ENCODE measurements at regions not wholly inside any gene's neighbourhood (a gene's known extent, or its start where the extent isn't known, plus 50 kb on each side); places are given as distances from the start of the nearest gene placed in this dataset.
"Not testable (repeated sequence)": the region's sequence is repeated elsewhere in the genome, so short reads cannot be mapped to it uniquely, and the experiment has no call there.

- H3K4me3 ChIP-seq (ENCODE audit: insufficient read depth, low read depth, low read length), result no peak overlapping the region
- Mint-ChIP-seq H3K9me3 (ENCODE audit: unreplicated experiment) (peaks cover 3% of the 10 kb centered on the region), H3K4me1 (ENCODE audit: low read depth, unreplicated experiment) (peaks cover 8% of the 10 kb centered on the region), H3K27ac (ENCODE audit: unreplicated experiment) (no peak overlapping the region), H3K4me3 (ENCODE audit: unreplicated experiment) (no peak overlapping the region), H3K36me3 (ENCODE audit: low read depth, unreplicated experiment) (no peaks in the 10 kb centered on the region), H3K27me3 (ENCODE audit: low read depth, unreplicated experiment) (peaks cover 2% of the 10 kb centered on the region)
- no peak overlapping the region for H2AFZ ChIP-seq (ENCODE audit: low read depth, low read length)
- TF ChIP-seq EZH2 (IDR thresholded peaks at IDR 0.05; ENCODE audit: insufficient read depth, low read length) (no peak), CTCF (IDR thresholded peaks at IDR 0.05; ENCODE audit: insufficient read depth, low read depth, low read length) (no peak)
- FAIRE-seq (no peak), DNase-seq (ENCODE audit: low read depth) (no peak)
- H3K27ac ChIP-seq (ENCODE audit: low read depth, low read length), result no peak overlapping the region
- no peak overlapping the region for H3K4me2 ChIP-seq (ENCODE audit: low read length)
- no peaks in the 10 kb centered on the region for H4K20me1 ChIP-seq (ENCODE audit: insufficient read depth, low read length)
- no peaks in the 10 kb centered on the region for H3K27me3 ChIP-seq (ENCODE audit: insufficient read depth, low read length)
- no peaks in the 10 kb centered on the region for H3K4me1 ChIP-seq (ENCODE audit: insufficient read depth, low read length)
- H3K9ac ChIP-seq (ENCODE audit: low read length), result no peak overlapping the region
- no peaks in the 10 kb centered on the region for H3K36me3 ChIP-seq (ENCODE audit: insufficient read depth, low read length)
- H3K9me3 ChIP-seq (ENCODE audit: insufficient read depth, low read depth, low read length), result no peaks in the 10 kb centered on the region
- H3K79me2 ChIP-seq (ENCODE audit: insufficient read depth, low read length), result no peaks in the 10 kb centered on the region
Measured at GRCh38 chr6:157751547-157752200, 71.4 kb upstream of the SNX9 start.

GRCh38 chr6:157752879-157753278 is 70.2 kb upstream of the SNX9 start:
- DNase-seq (ENCODE audit: low read depth); H2AFZ ChIP-seq (ENCODE audit: low read depth, low read length); H3K36me3 Mint-ChIP-seq (ENCODE audit: low read depth, unreplicated experiment); H3K9ac ChIP-seq (ENCODE audit: low read length); H3K79me2 ChIP-seq (ENCODE audit: insufficient read depth, low read length); H3K27ac Mint-ChIP-seq (ENCODE audit: unreplicated experiment); H3K36me3 ChIP-seq (ENCODE audit: insufficient read depth, low read length); H3K4me3 Mint-ChIP-seq (ENCODE audit: unreplicated experiment); H4K20me1 ChIP-seq (ENCODE audit: insufficient read depth, low read length); FAIRE-seq; H3K27me3 Mint-ChIP-seq (ENCODE audit: low read depth, unreplicated experiment); H3K9me3 Mint-ChIP-seq (ENCODE audit: unreplicated experiment); H3K4me1 ChIP-seq (ENCODE audit: insufficient read depth, low read length); H3K4me1 Mint-ChIP-seq (ENCODE audit: low read depth, unreplicated experiment); H3K4me2 ChIP-seq (ENCODE audit: low read length); H3K27me3 ChIP-seq (ENCODE audit: insufficient read depth, low read length); H3K4me3 ChIP-seq (ENCODE audit: insufficient read depth, low read depth, low read length); H3K27ac ChIP-seq (ENCODE audit: low read depth, low read length); H3K9me3 ChIP-seq (ENCODE audit: insufficient read depth, low read depth, low read length): not testable (repeated sequence)

GRCh38 chr6:157753291-157753690 is 69.8 kb upstream of the SNX9 start:
- Histone ChIP-seq H3K4me1 (ENCODE audit: insufficient read depth, low read length) (peaks cover 3% of the 10 kb centered on the region), H3K27ac (ENCODE audit: low read depth, low read length) (no peak overlapping the region), H3K9me3 (ENCODE audit: insufficient read depth, low read depth, low read length) (no peaks in the 10 kb centered on the region), H4K20me1 (ENCODE audit: insufficient read depth, low read length) (no peaks in the 10 kb centered on the region), H3K4me2 (ENCODE audit: low read length) (no peak overlapping the region), H3K36me3 (ENCODE audit: insufficient read depth, low read length) (no peaks in the 10 kb centered on the region), H2AFZ (ENCODE audit: low read depth, low read length) (no peak overlapping the region), H3K4me3 (ENCODE audit: insufficient read depth, low read depth, low read length) (no peak overlapping the region), H3K27me3 (ENCODE audit: insufficient read depth, low read length) (no peaks in the 10 kb centered on the region), H3K79me2 (ENCODE audit: insufficient read depth, low read length) (no peaks in the 10 kb centered on the region), H3K9ac (ENCODE audit: low read length) (no peak overlapping the region)
- Mint-ChIP-seq H3K27ac (ENCODE audit: unreplicated experiment) (no peak overlapping the region), H3K36me3 (ENCODE audit: low read depth, unreplicated experiment) (no peaks in the 10 kb centered on the region), H3K4me3 (ENCODE audit: unreplicated experiment) (no peak overlapping the region), H3K4me1 (ENCODE audit: low read depth, unreplicated experiment) (peaks cover 9% of the 10 kb centered on the region), H3K9me3 (ENCODE audit: unreplicated experiment) (peaks cover 3% of the 10 kb centered on the region), H3K27me3 (ENCODE audit: low read depth, unreplicated experiment) (peaks cover 4% of the 10 kb centered on the region)
- TF ChIP-seq CTCF (IDR thresholded peaks at IDR 0.05; ENCODE audit: insufficient read depth, low read depth, low read length) (no peak), EZH2 (IDR thresholded peaks at IDR 0.05; ENCODE audit: insufficient read depth, low read length) (no peak)
- FAIRE-seq (no peak), DNase-seq (ENCODE audit: low read depth) (no peak)

GRCh38 chr6:157753801-157754200 is 69.2 kb upstream of the SNX9 start:
- H3K9ac ChIP-seq (ENCODE audit: low read length); H3K27me3 Mint-ChIP-seq (ENCODE audit: low read depth, unreplicated experiment); DNase-seq (ENCODE audit: low read depth); H3K4me2 ChIP-seq (ENCODE audit: low read length); H3K27me3 ChIP-seq (ENCODE audit: insufficient read depth, low read length); H3K4me3 ChIP-seq (ENCODE audit: insufficient read depth, low read depth, low read length); FAIRE-seq; H3K36me3 Mint-ChIP-seq (ENCODE audit: low read depth, unreplicated experiment); H3K79me2 ChIP-seq (ENCODE audit: insufficient read depth, low read length); H4K20me1 ChIP-seq (ENCODE audit: insufficient read depth, low read length); H3K9me3 ChIP-seq (ENCODE audit: insufficient read depth, low read depth, low read length); H3K27ac Mint-ChIP-seq (ENCODE audit: unreplicated experiment); H3K27ac ChIP-seq (ENCODE audit: low read depth, low read length); H3K9me3 Mint-ChIP-seq (ENCODE audit: unreplicated experiment); H3K4me1 Mint-ChIP-seq (ENCODE audit: low read depth, unreplicated experiment); H3K4me1 ChIP-seq (ENCODE audit: insufficient read depth, low read length); H3K4me3 Mint-ChIP-seq (ENCODE audit: unreplicated experiment); H3K36me3 ChIP-seq (ENCODE audit: insufficient read depth, low read length); H2AFZ ChIP-seq (ENCODE audit: low read depth, low read length): not testable (repeated sequence)

Data from astrocyte (in vitro differentiated cells and primary cell).